ENCODE measurements at regions not wholly inside any gene's neighbourhood (a gene's known extent, or its start where the extent isn't known, plus 50 kb on each side); places are given as distances from the start of the nearest gene placed in this dataset.
"Not testable (repeated sequence)": the region's sequence is repeated elsewhere in the genome, so short reads cannot be mapped to it uniquely, and the experiment has no call there.

DNA sequence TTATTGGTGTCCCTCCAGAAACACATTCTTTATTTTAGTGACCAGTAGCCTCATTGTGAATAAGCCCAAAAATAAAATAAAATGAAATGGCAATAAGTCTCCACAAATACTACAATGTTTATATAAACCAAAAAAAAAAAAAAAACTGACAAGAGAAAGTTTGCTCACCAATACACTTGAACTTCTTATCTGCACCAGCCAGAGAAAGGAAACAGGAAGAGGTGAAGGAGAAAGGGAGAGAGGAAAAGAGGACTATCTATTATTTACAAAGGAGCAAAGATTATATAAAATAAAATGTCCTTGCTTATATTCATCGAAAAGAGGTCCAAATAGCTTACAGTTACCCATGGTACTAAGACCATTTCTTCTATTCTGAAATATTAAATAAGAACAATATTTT, 176.4 kb upstream of the CCNG1 start:
- H3K9ac ChIP-seq (ENCODE audit: low read length) = no peak overlapping the region
- H2AFZ ChIP-seq (ENCODE audit: low read length) = no peak overlapping the region
- no peak overlapping the region for H3K4me2 ChIP-seq (ENCODE audit: low read depth, low read length, poor library complexity, severe bottlenecking)
- DNase-seq = no peak
- H3K4me1 ChIP-seq (ENCODE audit: low read length) = no peaks in the 10 kb centered on the region
- H3K27ac ChIP-seq (ENCODE audit: low read length) = no peak overlapping the region
- H3K9me3 ChIP-seq (ENCODE audit: low read length) = no peaks in the 10 kb centered on the region
- H3K27me3 ChIP-seq (ENCODE audit: low read length) = no peaks in the 10 kb centered on the region
- no peaks in the 10 kb centered on the region for H3K9me2 ChIP-seq (replicated peaks; ENCODE audit: insufficient read depth, low read length)
- no peaks in the 10 kb centered on the region for H3K36me3 ChIP-seq (ENCODE audit: insufficient read depth, low read length)
- no peaks in the 10 kb centered on the region for H3K79me2 ChIP-seq (ENCODE audit: low read length)
- H4K20me1 ChIP-seq (ENCODE audit: insufficient read depth, low read depth, low read length) = no peaks in the 10 kb centered on the region
- no peak overlapping the region for H3K4me3 ChIP-seq (ENCODE audit: low read length)

DNA sequence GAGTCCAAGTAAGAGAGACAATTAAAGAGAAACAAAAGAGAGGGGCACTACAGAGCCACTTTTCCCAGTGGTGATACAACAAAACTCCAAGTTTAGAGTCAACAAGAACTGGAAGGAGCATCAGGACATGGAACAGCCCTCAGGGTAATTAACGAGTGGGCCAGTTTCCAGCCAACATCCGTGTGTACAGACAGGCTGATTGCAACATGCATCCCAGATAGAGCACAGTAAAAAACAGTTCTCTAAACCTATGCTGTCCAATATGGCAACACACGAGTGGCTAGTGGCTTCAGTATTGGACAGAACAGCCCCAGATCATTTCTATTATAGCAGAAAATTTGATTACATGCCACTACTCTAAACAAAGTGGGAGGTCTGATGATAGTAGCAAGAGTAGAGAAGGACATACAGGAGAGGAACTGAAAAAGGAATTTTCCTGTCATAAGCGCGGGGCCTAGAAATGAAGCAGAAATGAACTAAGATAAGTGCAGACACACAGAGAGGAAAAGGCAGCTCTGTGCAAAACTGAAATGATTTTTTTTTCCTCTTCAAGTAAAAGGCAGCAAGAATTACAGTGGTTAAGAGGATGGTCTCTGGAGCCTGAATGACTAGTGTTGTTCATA, 175.6 kb upstream of the CCNG1 start:
- Histone ChIP-seq H3K9me2 (replicated peaks; ENCODE audit: insufficient read depth, low read length) (no peaks in the 10 kb centered on the region), H3K79me2 (ENCODE audit: low read length) (no peaks in the 10 kb centered on the region), H3K4me2 (ENCODE audit: low read depth, low read length, poor library complexity, severe bottlenecking) (no peak overlapping the region), H3K9me3 (ENCODE audit: low read length) (no peaks in the 10 kb centered on the region), H3K36me3 (ENCODE audit: insufficient read depth, low read length) (no peaks in the 10 kb centered on the region), H3K27me3 (ENCODE audit: low read length) (no peaks in the 10 kb centered on the region), H4K20me1 (ENCODE audit: insufficient read depth, low read depth, low read length) (no peaks in the 10 kb centered on the region), H3K4me3 (ENCODE audit: low read length) (no peak overlapping the region), H3K9ac (ENCODE audit: low read length) (no peak overlapping the region), H2AFZ (ENCODE audit: low read length) (no peak overlapping the region), H3K27ac (ENCODE audit: low read length) (no peak overlapping the region), H3K4me1 (ENCODE audit: low read length) (no peaks in the 10 kb centered on the region)
- no peak for DNase-seq

DNA sequence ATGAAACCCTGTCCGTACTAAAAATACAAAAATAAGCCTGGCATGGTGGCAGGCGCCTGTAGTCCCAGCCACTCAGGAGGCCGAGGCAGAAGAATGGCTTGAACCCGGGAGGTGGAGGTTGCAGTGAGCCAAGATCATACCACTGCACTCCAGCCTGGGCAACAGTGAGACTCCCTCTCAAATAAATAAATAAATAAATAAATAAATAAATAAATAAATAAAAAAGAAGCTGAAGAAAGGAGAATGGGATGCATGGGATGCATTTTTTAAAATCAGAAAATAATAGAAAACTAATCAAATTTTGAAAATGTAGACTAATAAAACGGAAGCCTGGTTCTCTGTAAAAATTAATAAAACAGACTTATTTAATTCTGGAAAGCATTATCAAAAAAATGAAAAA, 171.1 kb upstream of the CCNG1 start:
- not testable (repeated sequence) for H3K4me1 ChIP-seq (ENCODE audit: low read length); H2AFZ ChIP-seq (ENCODE audit: low read length); H3K9me3 ChIP-seq (ENCODE audit: low read length); H3K36me3 ChIP-seq (ENCODE audit: insufficient read depth, low read length); H3K9me2 ChIP-seq (replicated peaks; ENCODE audit: insufficient read depth, low read length); H4K20me1 ChIP-seq (ENCODE audit: insufficient read depth, low read depth, low read length); H3K27ac ChIP-seq (ENCODE audit: low read length); H3K4me2 ChIP-seq (ENCODE audit: low read depth, low read length, poor library complexity, severe bottlenecking); DNase-seq; H3K27me3 ChIP-seq (ENCODE audit: low read length); H3K4me3 ChIP-seq (ENCODE audit: low read length); H3K9ac ChIP-seq (ENCODE audit: low read length); H3K79me2 ChIP-seq (ENCODE audit: low read length)

DNA sequence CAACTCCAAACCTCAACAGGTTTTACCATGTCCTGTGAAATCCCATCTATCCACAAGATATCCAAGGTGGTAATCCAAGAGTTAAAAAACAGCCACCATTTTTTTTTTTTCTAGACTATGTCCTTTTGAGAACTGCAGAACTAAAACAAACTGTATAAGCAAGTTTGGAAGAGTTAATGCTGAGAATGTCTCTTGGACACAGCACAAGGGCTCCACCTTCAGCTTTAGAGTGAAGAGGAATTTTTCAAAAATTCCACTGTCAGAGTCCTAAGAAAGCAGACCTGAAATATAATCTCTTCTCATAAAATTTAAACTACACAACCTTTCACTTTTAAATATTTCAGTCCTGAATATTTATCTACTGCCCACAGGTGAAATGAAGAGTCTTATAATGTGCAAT, 167.8 kb upstream of the CCNG1 start:
- no peaks in the 10 kb centered on the region for H3K79me2 ChIP-seq (ENCODE audit: low read length)
- H2AFZ ChIP-seq (ENCODE audit: low read length) = no peak overlapping the region
- H4K20me1 ChIP-seq (ENCODE audit: insufficient read depth, low read depth, low read length) = no peaks in the 10 kb centered on the region
- H3K36me3 ChIP-seq (ENCODE audit: insufficient read depth, low read length) = no peaks in the 10 kb centered on the region
- H3K9me3 ChIP-seq (ENCODE audit: low read length) = no peaks in the 10 kb centered on the region
- H3K27ac ChIP-seq (ENCODE audit: low read length) = no peak overlapping the region
- H3K9me2 ChIP-seq (replicated peaks; ENCODE audit: insufficient read depth, low read length) = no peaks in the 10 kb centered on the region
- H3K4me3 ChIP-seq (ENCODE audit: low read length) = no peak overlapping the region
- no peak overlapping the region for H3K9ac ChIP-seq (ENCODE audit: low read length)
- H3K4me2 ChIP-seq (ENCODE audit: low read depth, low read length, poor library complexity, severe bottlenecking) = no peak overlapping the region
- no peak for DNase-seq
- no peaks in the 10 kb centered on the region for H3K4me1 ChIP-seq (ENCODE audit: low read length)
- no peaks in the 10 kb centered on the region for H3K27me3 ChIP-seq (ENCODE audit: low read length)

DNA sequence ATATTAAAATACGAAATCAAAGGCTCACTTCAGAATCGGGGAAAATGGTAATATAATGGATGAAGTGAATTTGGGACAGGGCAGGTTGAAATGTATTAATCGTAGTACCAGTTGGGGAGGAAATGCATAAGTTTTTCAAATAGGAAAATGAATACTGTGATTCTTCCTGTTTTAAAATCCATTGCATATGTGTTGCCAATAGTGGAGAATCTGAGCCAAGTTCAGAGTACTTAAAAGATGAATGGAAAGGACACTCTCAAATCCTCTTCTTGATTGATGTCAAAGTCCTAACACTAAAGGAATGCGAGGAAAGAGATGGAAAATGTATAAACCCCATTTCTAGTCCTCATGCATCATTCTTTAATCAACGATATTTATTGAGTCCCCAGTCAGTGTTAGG, 160.9 kb upstream of the CCNG1 start:
- no peak overlapping the region for H3K9ac ChIP-seq (ENCODE audit: low read length)
- H3K9me2 ChIP-seq (replicated peaks; ENCODE audit: insufficient read depth, low read length) = no peaks in the 10 kb centered on the region
- no peak overlapping the region for H3K27ac ChIP-seq (ENCODE audit: low read length)
- H2AFZ ChIP-seq (ENCODE audit: low read length) = no peak overlapping the region
- no peaks in the 10 kb centered on the region for H4K20me1 ChIP-seq (ENCODE audit: insufficient read depth, low read depth, low read length)
- H3K4me1 ChIP-seq (ENCODE audit: low read length) = no peaks in the 10 kb centered on the region
- no peak for DNase-seq
- no peak overlapping the region for H3K4me3 ChIP-seq (ENCODE audit: low read length)
- H3K9me3 ChIP-seq (ENCODE audit: low read length) = no peaks in the 10 kb centered on the region
- no peaks in the 10 kb centered on the region for H3K79me2 ChIP-seq (ENCODE audit: low read length)
- no peaks in the 10 kb centered on the region; the same call in 1 of the 2 replicates for H3K27me3 ChIP-seq (ENCODE audit: low read length)
- no peak overlapping the region for H3K4me2 ChIP-seq (ENCODE audit: low read depth, low read length, poor library complexity, severe bottlenecking)
- no peaks in the 10 kb centered on the region for H3K36me3 ChIP-seq (ENCODE audit: insufficient read depth, low read length)

DNA sequence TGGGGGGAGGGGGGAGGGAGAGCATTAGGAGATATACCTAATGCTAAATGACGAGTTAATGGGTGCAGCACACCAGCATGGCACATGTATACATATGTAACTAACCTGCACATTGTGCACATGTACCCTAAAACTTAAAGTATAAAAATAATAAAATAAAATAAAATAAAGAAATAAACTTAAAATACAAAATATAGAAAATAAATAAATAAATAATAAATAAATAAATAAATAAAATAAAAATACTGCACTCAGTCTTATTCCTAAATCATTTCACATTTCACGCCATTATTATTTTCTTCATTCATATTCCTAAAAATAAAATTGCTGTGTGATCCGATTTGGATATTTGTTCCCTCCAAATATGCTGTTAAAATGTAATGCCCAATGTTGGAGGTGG, 156.5 kb upstream of the CCNG1 start:
- H3K9ac ChIP-seq (ENCODE audit: low read length); H3K9me3 ChIP-seq (ENCODE audit: low read length); H3K4me2 ChIP-seq (ENCODE audit: low read depth, low read length, poor library complexity, severe bottlenecking); H3K79me2 ChIP-seq (ENCODE audit: low read length); DNase-seq; H3K9me2 ChIP-seq (replicated peaks; ENCODE audit: insufficient read depth, low read length); H3K27me3 ChIP-seq (ENCODE audit: low read length); H3K4me1 ChIP-seq (ENCODE audit: low read length); H3K27ac ChIP-seq (ENCODE audit: low read length); H3K4me3 ChIP-seq (ENCODE audit: low read length); H2AFZ ChIP-seq (ENCODE audit: low read length); H3K36me3 ChIP-seq (ENCODE audit: insufficient read depth, low read length); H4K20me1 ChIP-seq (ENCODE audit: insufficient read depth, low read depth, low read length): not testable (repeated sequence)

DNA sequence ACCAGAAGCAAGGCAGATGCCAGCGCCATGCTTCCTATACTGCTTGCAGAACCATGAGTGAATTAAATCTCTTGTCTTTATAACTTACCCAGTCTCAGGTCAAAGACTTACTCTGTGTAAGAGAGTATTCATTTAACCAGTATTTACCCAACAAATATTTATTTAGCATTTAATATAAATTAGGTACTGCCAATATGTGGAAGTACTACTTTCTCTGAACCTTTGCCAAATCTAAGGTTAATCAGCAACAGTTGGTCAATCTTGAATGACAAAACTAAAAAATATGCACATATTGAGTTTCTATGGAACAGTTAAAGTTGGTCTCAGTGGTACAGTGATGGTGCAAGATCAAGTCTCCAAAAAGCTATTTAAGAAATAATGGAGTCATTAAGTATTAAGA, 155.9 kb upstream of the CCNG1 start:
- H3K36me3 ChIP-seq (ENCODE audit: insufficient read depth, low read length) = no peaks in the 10 kb centered on the region
- H3K27ac ChIP-seq (ENCODE audit: low read length) = no peak overlapping the region
- no peak overlapping the region for H2AFZ ChIP-seq (ENCODE audit: low read length)
- H3K4me3 ChIP-seq (ENCODE audit: low read length) = no peak overlapping the region
- H3K4me1 ChIP-seq (ENCODE audit: low read length) = no peaks in the 10 kb centered on the region
- H3K27me3 ChIP-seq (ENCODE audit: low read length) = no peaks in the 10 kb centered on the region
- H3K4me2 ChIP-seq (ENCODE audit: low read depth, low read length, poor library complexity, severe bottlenecking) = no peak overlapping the region
- no peaks in the 10 kb centered on the region for H4K20me1 ChIP-seq (ENCODE audit: insufficient read depth, low read depth, low read length)
- no peaks in the 10 kb centered on the region for H3K9me2 ChIP-seq (replicated peaks; ENCODE audit: insufficient read depth, low read length)
- H3K79me2 ChIP-seq (ENCODE audit: low read length) = no peaks in the 10 kb centered on the region
- no peaks in the 10 kb centered on the region for H3K9me3 ChIP-seq (ENCODE audit: low read length)
- DNase-seq = no peak
- no peak overlapping the region for H3K9ac ChIP-seq (ENCODE audit: low read length)

DNA sequence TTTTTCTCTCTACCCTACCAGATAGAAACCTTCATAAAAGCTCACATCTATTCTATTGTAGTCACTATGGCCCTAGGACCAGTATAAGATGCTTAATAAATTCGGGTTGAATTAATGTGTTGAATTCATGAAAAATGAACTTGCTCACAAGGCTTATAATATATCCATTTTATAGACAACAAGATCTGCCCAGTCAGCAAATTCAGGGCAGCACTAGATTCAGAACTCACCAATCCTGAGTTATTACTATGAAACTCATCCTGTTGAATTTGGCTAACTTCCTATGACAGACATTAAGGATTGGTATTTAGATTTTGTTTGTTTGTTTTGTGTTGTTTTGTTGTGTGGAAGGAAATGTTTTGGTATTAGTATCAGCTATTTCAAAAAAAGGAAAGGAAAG, 143.6 kb upstream of the CCNG1 start:
- Histone ChIP-seq H2AFZ (ENCODE audit: low read length) (no peak overlapping the region), H3K4me1 (ENCODE audit: low read length) (peaks cover 10% of the 10 kb centered on the region), H3K9me2 (replicated peaks; ENCODE audit: insufficient read depth, low read length) (no peaks in the 10 kb centered on the region), H3K27me3 (ENCODE audit: low read length) (no peaks in the 10 kb centered on the region), H3K79me2 (ENCODE audit: low read length) (no peaks in the 10 kb centered on the region), H3K4me3 (ENCODE audit: low read length) (no peak overlapping the region), H4K20me1 (ENCODE audit: insufficient read depth, low read depth, low read length) (no peaks in the 10 kb centered on the region), H3K4me2 (ENCODE audit: low read depth, low read length, poor library complexity, severe bottlenecking) (no peak overlapping the region), H3K9ac (ENCODE audit: low read length) (no peak overlapping the region), H3K27ac (ENCODE audit: low read length) (no peak overlapping the region), H3K36me3 (ENCODE audit: insufficient read depth, low read length) (no peaks in the 10 kb centered on the region), H3K9me3 (ENCODE audit: low read length) (no peaks in the 10 kb centered on the region)
- no peak for DNase-seq

DNA sequence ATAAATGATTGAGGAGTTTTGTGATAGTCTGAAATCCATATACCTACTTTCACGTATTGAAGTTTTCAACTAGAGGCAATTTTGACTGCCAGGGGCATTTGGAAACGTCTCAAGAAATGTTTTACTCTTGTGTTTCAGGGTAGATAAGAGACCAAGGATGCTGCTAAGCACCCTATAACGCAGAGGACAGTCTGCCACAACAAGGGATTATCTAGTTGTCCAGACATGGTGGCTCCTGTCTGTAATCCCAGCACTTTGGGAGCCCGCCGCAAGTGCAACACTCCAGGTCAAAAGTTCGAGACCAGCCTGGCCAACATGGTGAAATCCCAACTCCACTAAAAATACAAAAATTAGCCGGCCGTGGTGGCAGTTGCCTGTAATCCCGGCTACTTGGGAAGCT, 133.7 kb upstream of the CCNG1 start:
- Histone ChIP-seq H3K4me2 (ENCODE audit: low read depth, low read length, poor library complexity, severe bottlenecking) (no peak overlapping the region), H3K79me2 (ENCODE audit: low read length) (no peaks in the 10 kb centered on the region), H3K9me2 (replicated peaks; ENCODE audit: insufficient read depth, low read length) (no peaks in the 10 kb centered on the region), H3K9ac (ENCODE audit: low read length) (no peak overlapping the region), H3K36me3 (ENCODE audit: insufficient read depth, low read length) (no peaks in the 10 kb centered on the region), H3K4me3 (ENCODE audit: low read length) (no peak overlapping the region), H2AFZ (ENCODE audit: low read length) (no peak overlapping the region), H3K4me1 (ENCODE audit: low read length) (no peaks in the 10 kb centered on the region), H3K27ac (ENCODE audit: low read length) (no peak overlapping the region), H4K20me1 (ENCODE audit: insufficient read depth, low read depth, low read length) (no peaks in the 10 kb centered on the region), H3K27me3 (ENCODE audit: low read length) (no peaks in the 10 kb centered on the region), H3K9me3 (ENCODE audit: low read length) (no peaks in the 10 kb centered on the region)
- no peak for DNase-seq

All from Karpas-422 (cell line).